ENCODE measurements at regions not wholly inside any gene's neighbourhood (a gene's known extent, or its start where the extent isn't known, plus 50 kb on each side); places are given as distances from the start of the nearest gene placed in this dataset.

GRCh38 chr1:56322211-56322610 lies 257.2 kb downstream of the PLPP3 start:
- no peak for DNase-seq
- H3K9me3 Mint-ChIP-seq (ENCODE audit: low read depth, unreplicated experiment) = no peaks in the 10 kb centered on the region
- peaks cover 14% of the 10 kb centered on the region for H3K4me1 Mint-ChIP-seq (ENCODE audit: low read depth, unreplicated experiment)
- H3K4me3 Mint-ChIP-seq (ENCODE audit: low read depth, unreplicated experiment) = no peak overlapping the region
- H3K27me3 Mint-ChIP-seq (ENCODE audit: unreplicated experiment) = no peaks in the 10 kb centered on the region
- no peak overlapping the region for H3K27ac Mint-ChIP-seq (ENCODE audit: unreplicated experiment)
- H3K36me3 Mint-ChIP-seq (ENCODE audit: insufficient read depth, unreplicated experiment) = no peaks in the 10 kb centered on the region
- intact Hi-C loops (cut with micrococcal nuclease; ENCODE audit: unreplicated experiment) = no loop called here
- CTCF ChIA-PET = interaction anchor here (0.7 kb wide), 1 partner anchor 87 kb away, joined by 6 read pairs; no protein-coding TSS in a partner anchor
- TF ChIP-seq, protein P1, sequence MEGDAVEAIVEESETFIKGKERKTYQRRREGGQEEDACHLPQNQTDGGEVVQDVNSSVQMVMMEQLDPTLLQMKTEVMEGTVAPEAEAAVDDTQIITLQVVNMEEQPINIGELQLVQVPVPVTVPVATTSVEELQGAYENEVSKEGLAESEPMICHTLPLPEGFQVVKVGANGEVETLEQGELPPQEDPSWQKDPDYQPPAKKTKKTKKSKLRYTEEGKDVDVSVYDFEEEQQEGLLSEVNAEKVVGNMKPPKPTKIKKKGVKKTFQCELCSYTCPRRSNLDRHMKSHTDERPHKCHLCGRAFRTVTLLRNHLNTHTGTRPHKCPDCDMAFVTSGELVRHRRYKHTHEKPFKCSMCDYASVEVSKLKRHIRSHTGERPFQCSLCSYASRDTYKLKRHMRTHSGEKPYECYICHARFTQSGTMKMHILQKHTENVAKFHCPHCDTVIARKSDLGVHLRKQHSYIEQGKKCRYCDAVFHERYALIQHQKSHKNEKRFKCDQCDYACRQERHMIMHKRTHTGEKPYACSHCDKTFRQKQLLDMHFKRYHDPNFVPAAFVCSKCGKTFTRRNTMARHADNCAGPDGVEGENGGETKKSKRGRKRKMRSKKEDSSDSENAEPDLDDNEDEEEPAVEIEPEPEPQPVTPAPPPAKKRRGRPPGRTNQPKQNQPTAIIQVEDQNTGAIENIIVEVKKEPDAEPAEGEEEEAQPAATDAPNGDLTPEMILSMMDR (IDR thresholded peaks at IDR 0.05; ENCODE audit: unreplicated experiment) = no peak
- no TSS peak for BruUV-seq (replicated peaks)

DNA sequence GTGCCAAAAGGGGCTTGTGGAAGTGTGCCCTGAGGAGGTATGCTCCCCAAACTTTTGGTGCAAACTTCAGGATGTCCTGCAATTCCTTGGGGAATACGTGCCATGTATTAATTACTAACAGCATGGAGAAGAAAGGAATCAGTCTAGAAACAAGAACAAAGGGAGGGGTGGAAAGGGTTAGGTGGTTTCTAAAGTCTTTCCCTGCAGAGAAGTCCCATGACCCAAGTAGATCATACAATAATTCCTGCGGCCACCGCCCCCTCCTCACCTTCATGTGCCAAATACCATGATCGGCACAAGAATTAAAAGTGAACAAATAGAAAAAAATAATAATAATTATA lies 258.2 kb downstream of the PLPP3 start:
- BruUV-seq (replicated peaks) = no TSS peak
- H3K36me3 Mint-ChIP-seq (ENCODE audit: insufficient read depth, unreplicated experiment) = no peaks in the 10 kb centered on the region
- no peak overlapping the region for H3K4me3 Mint-ChIP-seq (ENCODE audit: low read depth, unreplicated experiment)
- H3K27ac Mint-ChIP-seq (ENCODE audit: unreplicated experiment) = no peak overlapping the region
- H3K4me1 Mint-ChIP-seq (ENCODE audit: low read depth, unreplicated experiment) = peaks cover 13% of the 10 kb centered on the region
- DNase-seq = no peak
- no peaks in the 10 kb centered on the region for H3K9me3 Mint-ChIP-seq (ENCODE audit: low read depth, unreplicated experiment)
- intact Hi-C loops (cut with micrococcal nuclease; ENCODE audit: unreplicated experiment) = no loop called here
- TF ChIP-seq, protein P1 (IDR thresholded peaks at IDR 0.05; ENCODE audit: unreplicated experiment) = no peak
- no peaks in the 10 kb centered on the region for H3K27me3 Mint-ChIP-seq (ENCODE audit: unreplicated experiment)
- CTCF ChIA-PET = no interaction called here

- CTCF ChIA-PET = no interaction called here
Observed at GRCh38 chr1:56320464-56321149, 258.8 kb downstream of the PLPP3 start.

GRCh38 chr1:56317722-56318121 lies 261.6 kb downstream of the PLPP3 start:
- Mint-ChIP-seq H3K27ac (ENCODE audit: unreplicated experiment) (no peak overlapping the region), H3K4me3 (ENCODE audit: low read depth, unreplicated experiment) (no peak overlapping the region), H3K36me3 (ENCODE audit: insufficient read depth, unreplicated experiment) (no peaks in the 10 kb centered on the region), H3K4me1 (ENCODE audit: low read depth, unreplicated experiment) (no peaks in the 10 kb centered on the region), H3K9me3 (ENCODE audit: low read depth, unreplicated experiment) (no peaks in the 10 kb centered on the region), H3K27me3 (ENCODE audit: unreplicated experiment) (no peaks in the 10 kb centered on the region)
- TF ChIP-seq, protein P1 (IDR thresholded peaks at IDR 0.05; ENCODE audit: unreplicated experiment) = no peak
- intact Hi-C loops (cut with micrococcal nuclease; ENCODE audit: unreplicated experiment) = no loop called here
- CTCF ChIA-PET = no interaction called here
- no peak for DNase-seq
- BruUV-seq (replicated peaks) = no TSS peak

More at GRCh38 chr1:56320464-56321149, 258.8 kb downstream of the PLPP3 start:
- BruUV-seq (replicated peaks) = no TSS peak
- H3K9me3 Mint-ChIP-seq (ENCODE audit: low read depth, unreplicated experiment) = no peaks in the 10 kb centered on the region
- H3K27ac Mint-ChIP-seq (ENCODE audit: unreplicated experiment) = no peak overlapping the region
- no peak for DNase-seq
- H3K36me3 Mint-ChIP-seq (ENCODE audit: insufficient read depth, unreplicated experiment) = no peaks in the 10 kb centered on the region
- peaks cover 8% of the 10 kb centered on the region for H3K4me1 Mint-ChIP-seq (ENCODE audit: low read depth, unreplicated experiment)
- no peak overlapping the region for H3K4me3 Mint-ChIP-seq (ENCODE audit: low read depth, unreplicated experiment)
- TF ChIP-seq, protein P1 (IDR thresholded peaks at IDR 0.05; ENCODE audit: unreplicated experiment) = no peak
- intact Hi-C loops (cut with micrococcal nuclease; ENCODE audit: unreplicated experiment) = no loop called here
- no peaks in the 10 kb centered on the region for H3K27me3 Mint-ChIP-seq (ENCODE audit: unreplicated experiment)

Measured in Calu3 (cell line).